Thyroid gland (tissue), 4 donors: ENCODE measurements at regions not wholly inside any gene's neighbourhood (a gene's known extent, or its start where the extent isn't known, plus 50 kb on each side); places are given as distances from the start of the nearest gene placed in this dataset.

Experiments used
- DNase-seq, 2 donors: peaks; one replicate each; pipeline ENCODE4 v3.0.0-alpha.2; 2019
- H3K27ac ChIP-seq, 3 donors: fragments of 200-600 bp; sonication (generic); 1 replicate in 2 of 3; 2 replicates in 1 of 3; pipeline ENCODE4 v1.5.1; 2016 to 2019; ENCODE audit warnings: mild to moderate bottlenecking in 1 of 3, moderate library complexity in 1 of 3
- H3K27me3 ChIP-seq: fragments of 200-600 bp; sonication (generic); one replicate; pipeline ENCODE4 v1.5.1; 2019
- H3K36me3 ChIP-seq, 2 donors: fragments of 200-600 bp; sonication (generic); one replicate each; pipeline ENCODE4 v1.5.1; 2016 to 2019
- H3K4me1 ChIP-seq, 2 donors: fragments of 200-600 bp; sonication (generic); one replicate each; pipeline ENCODE4 v1.5.1; 2017 to 2019
- H3K4me3 ChIP-seq, 3 donors: fragments of 200-600 bp; sonication (generic); replicated peaks in 1 of 3; 1 replicate in 2 of 3; 2 replicates in 1 of 3; pipeline ENCODE4 v1.5.1; 2016; ENCODE audit warnings: mild to moderate bottlenecking in 1 of 3
- H3K9me3 ChIP-seq: fragments of 200-600 bp; sonication (generic); one replicate; pipeline ENCODE4 v1.5.1; 2017
- POLR2A ChIP-seq, 2 donors: fragments of 450-650 bp; IDR thresholded peaks; one replicate each; pipeline ENCODE4 v1.6.1; 2017; ENCODE audit warnings: antibody characterized with exemption in 2 of 2, mild to moderate bottlenecking in 2 of 2, moderate library complexity in 1 of 2
- WGBS, 2 donors: methylation state at CpG; one replicate each; pipeline ENCODE4 v1.1.5; 2017; 5-methylcytosine and 5-hydroxymethylcytosine counted together
- intact Hi-C: fragments of 100-400 bp; cut with DNase I; formaldehyde crosslinking; loops from one replicate; pipeline ENCODE4 v1.15.1; 2023
- TF ChIP-seq, protein P1 (sequence below), 6 experiments: fragments of 200-600 bp in 3 of 6; fragments of 450-650 bp in 3 of 6; sonication (generic) in 3 of 6; IDR thresholded peaks; one replicate each; pipeline ENCODE4 v1.5.1; 2016 to 2019; ENCODE audit warnings: antibody characterized with exemption in 6 of 6, mild to moderate bottlenecking in 2 of 6, inconsistent platforms in 1 of 6, moderate library complexity in 1 of 6

- Histone ChIP-seq H3K27me3 (no peaks in the 10 kb centered on the region), H3K36me3 (no peaks in the 10 kb centered on the region), H3K4me3 (no peak overlapping the region), H3K27ac (no peak overlapping the region), H3K9me3 (no peaks in the 10 kb centered on the region), H3K4me1 (no peaks in the 10 kb centered on the region)
- TF ChIP-seq POLR2A (IDR thresholded peaks at IDR 0.05) = no peak
- TF ChIP-seq, protein P1, sequence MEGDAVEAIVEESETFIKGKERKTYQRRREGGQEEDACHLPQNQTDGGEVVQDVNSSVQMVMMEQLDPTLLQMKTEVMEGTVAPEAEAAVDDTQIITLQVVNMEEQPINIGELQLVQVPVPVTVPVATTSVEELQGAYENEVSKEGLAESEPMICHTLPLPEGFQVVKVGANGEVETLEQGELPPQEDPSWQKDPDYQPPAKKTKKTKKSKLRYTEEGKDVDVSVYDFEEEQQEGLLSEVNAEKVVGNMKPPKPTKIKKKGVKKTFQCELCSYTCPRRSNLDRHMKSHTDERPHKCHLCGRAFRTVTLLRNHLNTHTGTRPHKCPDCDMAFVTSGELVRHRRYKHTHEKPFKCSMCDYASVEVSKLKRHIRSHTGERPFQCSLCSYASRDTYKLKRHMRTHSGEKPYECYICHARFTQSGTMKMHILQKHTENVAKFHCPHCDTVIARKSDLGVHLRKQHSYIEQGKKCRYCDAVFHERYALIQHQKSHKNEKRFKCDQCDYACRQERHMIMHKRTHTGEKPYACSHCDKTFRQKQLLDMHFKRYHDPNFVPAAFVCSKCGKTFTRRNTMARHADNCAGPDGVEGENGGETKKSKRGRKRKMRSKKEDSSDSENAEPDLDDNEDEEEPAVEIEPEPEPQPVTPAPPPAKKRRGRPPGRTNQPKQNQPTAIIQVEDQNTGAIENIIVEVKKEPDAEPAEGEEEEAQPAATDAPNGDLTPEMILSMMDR (IDR thresholded peaks at IDR 0.05) = no peak
- DNase-seq = no peak
- WGBS, 2 donors = 30 to 34% methylated on average over 1 of the region's 1 CpG
- intact Hi-C loops = no loop called here
Observed at GRCh38 chr11:80455818-80456217, 1015.0 kb upstream of the TENM4 start.

DNA sequence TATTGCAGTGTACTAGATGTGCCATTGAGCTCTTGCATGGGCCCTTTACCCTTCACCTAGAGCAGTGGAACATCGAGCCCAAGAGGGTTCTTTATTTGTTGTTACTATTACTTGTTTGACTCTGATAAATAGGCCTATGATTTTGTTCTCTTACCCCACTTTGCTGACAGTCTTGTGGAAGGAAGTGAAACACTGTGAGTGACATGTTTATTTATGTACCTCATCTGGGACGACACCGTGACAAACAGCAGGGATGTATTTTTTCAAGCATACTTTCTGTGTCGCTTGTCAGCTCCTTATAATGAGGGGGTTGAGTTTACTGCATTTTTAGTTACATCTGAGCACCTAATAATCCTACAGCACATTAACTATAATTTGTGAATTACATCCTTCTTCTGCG, 1010.3 kb upstream of the TENM4 start:
- H3K36me3 ChIP-seq = no peaks in the 10 kb centered on the region
- WGBS, 2 donors = 67 to 70% methylated on average over 5 of the region's 5 CpGs
- no peaks in the 10 kb centered on the region for H3K4me1 ChIP-seq
- H3K9me3 ChIP-seq = no peaks in the 10 kb centered on the region
- no peak for TF ChIP-seq POLR2A (IDR thresholded peaks at IDR 0.05)
- TF ChIP-seq, protein P1 (IDR thresholded peaks at IDR 0.05) = no peak
- no peak overlapping the region for H3K4me3 ChIP-seq
- intact Hi-C loops = no loop called here
- DNase-seq = no peak
- no peak overlapping the region for H3K27ac ChIP-seq
- H3K27me3 ChIP-seq = no peaks in the 10 kb centered on the region

GRCh38 chr11:80448709-80449108, 1007.9 kb upstream of the TENM4 start:
- Histone ChIP-seq H3K36me3 (no peaks in the 10 kb centered on the region), H3K4me1 (no peaks in the 10 kb centered on the region), H3K4me3 (no peak overlapping the region), H3K27ac (no peak overlapping the region), H3K9me3 (no peaks in the 10 kb centered on the region), H3K27me3 (no peaks in the 10 kb centered on the region)
- TF ChIP-seq, protein P1 (IDR thresholded peaks at IDR 0.05) = no peak
- no peak for TF ChIP-seq POLR2A (IDR thresholded peaks at IDR 0.05)
- intact Hi-C loops = no loop called here
- 74 to 88% methylated on average over 2 of the region's 2 CpGs for WGBS, 2 donors
- no peak for DNase-seq

DNA sequence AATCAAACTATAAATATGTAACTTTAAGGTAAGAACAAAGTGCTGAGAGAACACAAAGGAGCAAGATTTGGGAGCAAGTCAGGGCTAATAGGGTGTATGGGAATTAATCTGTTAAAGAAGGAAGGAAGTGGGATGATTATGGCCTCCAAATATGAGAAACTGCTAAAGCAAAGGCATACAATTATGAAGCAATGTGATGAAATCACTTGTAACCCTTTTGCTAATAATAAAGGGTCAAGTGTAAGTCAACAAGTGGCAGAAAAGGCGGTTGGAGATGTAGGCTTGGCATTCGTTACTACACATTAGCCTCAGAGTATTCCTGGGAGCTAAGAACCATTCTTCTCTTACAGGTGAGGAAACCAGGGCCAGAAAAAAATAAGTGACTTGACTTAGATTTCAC, 1002.3 kb upstream of the TENM4 start:
- Histone ChIP-seq H3K27me3 (no peaks in the 10 kb centered on the region), H3K36me3 (no peaks in the 10 kb centered on the region), H3K27ac (no peak overlapping the region), H3K4me1 (no peaks in the 10 kb centered on the region), H3K4me3 (no peak overlapping the region), H3K9me3 (no peaks in the 10 kb centered on the region)
- 62 to 84% methylated on average over 2 of the region's 2 CpGs for WGBS, 2 donors
- no peak for TF ChIP-seq POLR2A (IDR thresholded peaks at IDR 0.05)
- TF ChIP-seq, protein P1 (IDR thresholded peaks at IDR 0.05) = no peak
- DNase-seq = no peak
- intact Hi-C loops = no loop called here

- no peaks in the 10 kb centered on the region for H3K27me3 ChIP-seq
- no peak for DNase-seq
- H3K4me3 ChIP-seq = no peak overlapping the region
- no peaks in the 10 kb centered on the region for H3K9me3 ChIP-seq
- H3K4me1 ChIP-seq = no peaks in the 10 kb centered on the region
- intact Hi-C loops = no loop called here
- TF ChIP-seq, protein P1 (IDR thresholded peaks at IDR 0.05) = no peak
- TF ChIP-seq POLR2A (IDR thresholded peaks at IDR 0.05) = no peak
- 66 to 74% methylated on average over 3 of the region's 3 CpGs for WGBS, 2 donors
- H3K36me3 ChIP-seq = no peaks in the 10 kb centered on the region
- no peak overlapping the region for H3K27ac ChIP-seq
Observed at GRCh38 chr11:80441821-80442220, 1001.0 kb upstream of the TENM4 start.
